ENCODE measurements at regions not wholly inside any gene's neighbourhood (a gene's known extent, or its start where the extent isn't known, plus 50 kb on each side); places are given as distances from the start of the nearest gene placed in this dataset.

- TF ChIP-seq CTCF (conservative IDR thresholded peaks at IDR 0.05; ENCODE audit: low read depth, low read length) (no peak), EZH2 (IDR thresholded peaks at IDR 0.05; ENCODE audit: low read length, unreplicated experiment) (no peak), EZH2phosphoT487 (IDR thresholded peaks at IDR 0.05; ENCODE audit: borderline replicate concordance, low read length) (no peak)
Observed at GRCh38 chr2:120908314-120908975, 172.8 kb downstream of the GLI2 start.

Data from PC-3 (cell line).